GM10266 (cell line): ENCODE measurements at regions not wholly inside any gene's neighbourhood (a gene's known extent, or its start where the extent isn't known, plus 50 kb on each side); places are given as distances from the start of the nearest gene placed in this dataset.

Experiments
- DNase-seq: peaks from one replicate; pipeline ENCODE4 v3.0.0; 2012; ENCODE audit errors: extremely low spot score
- CTCF ChIP-seq: IDR thresholded peaks from 2 replicates; pipeline ENCODE4 v1.5.1; 2012; ENCODE audit warnings: mild to moderate bottlenecking, low read depth; ENCODE audit not compliant: control insufficient read depth, insufficient read depth; ENCODE audit errors: missing control alignments

GRCh38 chr5:5939759-5940370 lies 438.5 kb downstream of the MED10 start:
- TF ChIP-seq CTCF = no peak
- DNase-seq = no peak

- TF ChIP-seq CTCF = no peak
- DNase-seq = no peak
Measured at GRCh38 chr5:5933651-5934050, 444.7 kb downstream of the MED10 start.

- no peak for DNase-seq
- TF ChIP-seq CTCF = no peak
Measured at GRCh38 chr5:5932824-5933223, 445.5 kb downstream of the MED10 start.

GRCh38 chr5:5930561-5930960 lies 447.8 kb downstream of the MED10 start:
- DNase-seq = no peak
- no peak for TF ChIP-seq CTCF

GRCh38 chr5:5929291-5930020 lies 448.9 kb downstream of the MED10 start:
- no peak for TF ChIP-seq CTCF
- no peak for DNase-seq

GRCh38 chr5:5925191-5925590 lies 453.2 kb downstream of the MED10 start:
- no peak for TF ChIP-seq CTCF
- DNase-seq = no peak

- TF ChIP-seq CTCF = no peak
- no peak for DNase-seq
Measured at GRCh38 chr5:5919411-5919810, 458.9 kb downstream of the MED10 start.
